HG03442 (cell line): ENCODE measurements at regions not wholly inside any gene's neighbourhood (a gene's known extent, or its start where the extent isn't known, plus 50 kb on each side); places are given as distances from the start of the nearest gene placed in this dataset.

Source experiments
- ATAC-seq: cut with Tn5 transposase; IDR thresholded peaks from one replicate; pipeline ENCODE4 v1.9.1; 2021; ENCODE audit warnings: mild to moderate bottlenecking, moderate library complexity; ENCODE audit not compliant: unreplicated experiment

GRCh38 chr10:118835682-118836326 lies 81.0 kb upstream of the CACUL1 start:
- no peak for ATAC-seq

GRCh38 chr10:118838364-118838763 lies 83.6 kb upstream of the CACUL1 start:
- no peak for ATAC-seq

GRCh38 chr10:118839348-118839747 lies 84.6 kb upstream of the CACUL1 start:
- ATAC-seq, result no peak

- no peak for ATAC-seq
Measured at GRCh38 chr10:118840071-118840775, 85.5 kb upstream of the CACUL1 start.

- ATAC-seq, result no peak
Measured at GRCh38 chr10:118840776-118841468, 86.2 kb upstream of the CACUL1 start.

- no peak for ATAC-seq
Measured at GRCh38 chr10:118841881-118842605, 87.3 kb upstream of the CACUL1 start.

- no peak for ATAC-seq
Measured at GRCh38 chr10:118842843-118843624, 88.3 kb upstream of the CACUL1 start.

- ATAC-seq, result no peak
Measured at GRCh38 chr10:118843647-118844265, 89.0 kb upstream of the CACUL1 start.

- ATAC-seq, result no peak
Measured at GRCh38 chr10:118844731-118845521, 90.2 kb upstream of the CACUL1 start.

- no peak for ATAC-seq
Measured at GRCh38 chr10:118845776-118846175, 91.0 kb upstream of the CACUL1 start.

- ATAC-seq, result peak; percentile 69
Measured at GRCh38 chr10:118850418-118851061, 95.8 kb upstream of the CACUL1 start.

GRCh38 chr10:118851062-118852035 lies 96.6 kb upstream of the CACUL1 start:
- no peak for ATAC-seq

- no peak for ATAC-seq
Measured at GRCh38 chr10:118853916-118854315, 99.1 kb upstream of the CACUL1 start.

GRCh38 chr10:118856106-118856505 lies 101.3 kb upstream of the CACUL1 start:
- ATAC-seq, result no peak

- ATAC-seq, result no peak
Measured at GRCh38 chr10:118865998-118866693, 111.4 kb upstream of the CACUL1 start.

- no peak for ATAC-seq
Measured at GRCh38 chr10:118867768-118868167, 113.0 kb upstream of the CACUL1 start.

GRCh38 chr10:118868589-118868988 lies 113.8 kb upstream of the CACUL1 start:
- no peak for ATAC-seq
